HG03565 (cell line): ENCODE measurements at regions not wholly inside any gene's neighbourhood (a gene's known extent, or its start where the extent isn't known, plus 50 kb on each side); places are given as distances from the start of the nearest gene placed in this dataset.
"Not testable (repeated sequence)": the region's sequence is repeated elsewhere in the genome, so short reads cannot be mapped to it uniquely, and the experiment has no call there.

Experiments
- ATAC-seq: cut with Tn5 transposase; IDR thresholded peaks from one replicate; pipeline ENCODE4 v1.9.1; 2021; ENCODE audit warnings: mild to moderate bottlenecking, moderate library complexity; ENCODE audit not compliant: unreplicated experiment

- no peak for ATAC-seq
These were observed 92.0 kb upstream of the KIF26B start for GRCh38 chr1:245062741-245063305.

- ATAC-seq, result not testable (repeated sequence)
These were observed 93.0 kb upstream of the KIF26B start for GRCh38 chr1:245061808-245062207.

DNA sequence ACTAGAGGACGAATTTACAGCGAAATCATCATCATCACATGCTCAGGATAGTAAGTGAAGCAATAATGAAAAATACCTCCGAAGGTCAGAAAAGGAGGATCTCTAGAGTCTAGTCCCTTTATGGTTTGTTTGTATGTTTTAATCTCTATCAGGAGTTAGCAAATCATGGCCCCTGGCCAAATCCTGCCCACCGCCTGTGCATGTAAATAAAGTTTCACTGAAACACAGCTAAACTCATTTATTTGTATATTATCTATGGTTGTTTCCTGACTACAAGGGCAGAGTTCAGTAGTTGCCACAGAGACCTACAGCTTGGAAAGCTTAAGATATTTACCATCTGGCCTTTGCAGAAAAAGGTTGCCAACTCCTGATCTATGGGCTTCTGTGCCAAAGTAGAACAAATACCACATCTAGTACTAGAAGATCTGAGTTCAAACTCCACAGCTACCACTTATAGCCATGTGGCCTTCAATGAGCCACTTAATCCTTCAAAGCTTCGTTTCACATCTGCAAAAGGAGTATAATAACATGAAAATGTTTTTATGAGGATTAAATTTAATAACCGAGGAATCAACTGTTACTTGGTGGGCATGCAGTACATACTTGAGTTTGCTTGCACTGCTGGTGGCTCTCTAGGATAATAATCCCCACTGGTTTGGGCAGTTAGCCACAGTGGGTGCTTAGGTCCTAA is 94.0 kb upstream of the KIF26B start:
- no peak for ATAC-seq

GRCh38 chr1:245059806-245060424 is 94.9 kb upstream of the KIF26B start:
- no peak for ATAC-seq

- no peak for ATAC-seq
These were observed 95.9 kb upstream of the KIF26B start for GRCh38 chr1:245058882-245059281.

GRCh38 chr1:245058436-245058835 is 96.3 kb upstream of the KIF26B start:
- ATAC-seq, result no peak

DNA sequence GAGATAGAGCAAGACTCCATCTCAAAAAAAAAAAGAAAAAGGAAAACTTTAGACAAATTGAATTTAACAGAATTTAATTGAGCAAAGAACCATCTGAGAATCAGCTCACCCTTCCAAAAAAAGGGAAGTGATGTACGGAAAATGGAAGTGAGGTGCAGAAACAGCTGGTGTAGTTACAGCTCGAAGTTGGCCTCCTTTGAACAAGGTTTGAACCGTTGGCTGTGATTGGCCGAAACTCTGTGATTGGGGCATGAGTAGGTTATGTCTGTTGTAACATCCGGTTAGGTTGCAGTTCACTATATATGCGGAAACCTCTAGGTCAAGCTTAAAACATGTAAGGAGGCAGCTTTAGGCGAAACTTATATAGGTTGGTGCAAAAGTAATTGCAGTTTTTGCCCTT is 97.9 kb upstream of the KIF26B start:
- no peak for ATAC-seq

GRCh38 chr1:245056296-245056695 is 98.5 kb upstream of the KIF26B start:
- ATAC-seq, result not testable (repeated sequence)

DNA sequence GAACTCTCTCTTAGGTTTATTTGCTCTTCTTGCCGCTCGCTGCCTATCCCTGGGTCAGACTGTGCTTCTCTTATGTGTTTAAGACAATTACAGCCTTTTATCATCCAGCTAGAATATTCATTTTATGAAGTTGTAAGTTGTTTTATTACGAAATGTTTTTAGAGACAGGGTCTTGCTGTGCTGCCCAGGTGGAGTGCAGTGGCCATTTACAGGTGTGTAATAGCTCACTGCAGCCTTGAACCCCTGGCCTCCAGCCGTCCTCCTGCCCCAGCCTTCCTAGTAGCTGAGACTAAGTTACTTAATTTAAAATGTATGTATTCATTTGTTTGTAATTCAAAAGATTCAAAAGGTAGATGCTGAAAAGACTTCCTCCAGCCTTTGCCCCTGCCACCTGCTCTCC is 99.0 kb upstream of the KIF26B start:
- ATAC-seq, result no peak

DNA sequence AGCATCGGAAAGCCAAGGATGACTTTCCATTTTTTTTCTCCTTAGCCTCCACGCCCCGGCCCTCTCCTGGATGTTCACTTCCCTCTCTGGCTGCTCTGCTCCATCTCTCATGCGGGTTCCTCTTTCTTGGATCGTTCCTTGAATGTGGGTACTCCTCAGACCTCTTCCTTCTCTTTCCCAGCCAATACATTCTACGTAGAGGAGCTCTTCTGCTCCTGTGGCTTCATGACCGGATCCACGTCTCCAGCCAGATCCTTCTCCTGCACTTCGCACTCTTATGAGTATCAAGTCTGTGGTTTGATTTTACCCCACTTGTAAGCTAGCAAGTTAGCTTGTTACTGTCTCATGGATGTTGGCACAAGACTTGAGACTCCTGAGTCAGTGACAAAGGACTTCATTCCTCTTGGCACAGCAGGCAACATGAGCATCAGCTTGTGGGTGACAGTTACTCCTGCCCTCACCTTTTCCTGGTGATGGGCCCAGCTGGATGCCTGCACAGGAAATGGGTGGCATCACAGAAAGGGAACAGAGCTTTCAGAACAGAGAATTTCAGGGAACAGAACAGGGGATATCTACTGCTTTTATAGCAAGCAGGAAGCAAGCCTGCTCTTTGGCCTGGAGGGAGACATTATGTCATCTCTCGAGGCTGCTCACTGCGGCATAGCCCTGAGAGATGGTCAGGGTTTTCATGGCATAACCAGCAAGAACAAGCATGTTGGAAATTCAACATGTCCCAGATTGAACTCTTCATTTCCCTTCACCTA is 100.1 kb upstream of the KIF26B start:
- ATAC-seq, result no peak

- no peak for ATAC-seq
These were observed 100.7 kb upstream of the KIF26B start for GRCh38 chr1:245054105-245054504.

DNA sequence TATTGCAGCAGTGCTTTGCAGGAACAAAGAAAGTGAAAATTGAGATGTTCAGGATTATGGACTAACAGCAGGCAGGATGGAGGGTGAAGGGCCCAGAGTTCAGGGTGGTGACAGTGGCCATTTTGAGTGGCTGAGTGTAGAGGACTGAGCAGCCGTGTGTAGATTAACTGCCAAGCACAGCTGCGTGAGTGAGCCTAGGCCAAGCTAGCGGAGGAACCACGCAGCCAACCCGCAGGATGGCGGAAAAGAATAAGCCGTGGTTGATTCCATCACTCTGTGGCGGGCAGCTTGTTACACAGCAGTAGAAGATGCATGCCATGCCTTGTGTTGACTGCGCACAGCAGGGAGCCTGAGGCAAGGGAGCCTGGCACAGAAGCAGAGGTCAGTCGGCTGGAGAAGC is 102.5 kb upstream of the KIF26B start:
- ATAC-seq, result no peak

DNA sequence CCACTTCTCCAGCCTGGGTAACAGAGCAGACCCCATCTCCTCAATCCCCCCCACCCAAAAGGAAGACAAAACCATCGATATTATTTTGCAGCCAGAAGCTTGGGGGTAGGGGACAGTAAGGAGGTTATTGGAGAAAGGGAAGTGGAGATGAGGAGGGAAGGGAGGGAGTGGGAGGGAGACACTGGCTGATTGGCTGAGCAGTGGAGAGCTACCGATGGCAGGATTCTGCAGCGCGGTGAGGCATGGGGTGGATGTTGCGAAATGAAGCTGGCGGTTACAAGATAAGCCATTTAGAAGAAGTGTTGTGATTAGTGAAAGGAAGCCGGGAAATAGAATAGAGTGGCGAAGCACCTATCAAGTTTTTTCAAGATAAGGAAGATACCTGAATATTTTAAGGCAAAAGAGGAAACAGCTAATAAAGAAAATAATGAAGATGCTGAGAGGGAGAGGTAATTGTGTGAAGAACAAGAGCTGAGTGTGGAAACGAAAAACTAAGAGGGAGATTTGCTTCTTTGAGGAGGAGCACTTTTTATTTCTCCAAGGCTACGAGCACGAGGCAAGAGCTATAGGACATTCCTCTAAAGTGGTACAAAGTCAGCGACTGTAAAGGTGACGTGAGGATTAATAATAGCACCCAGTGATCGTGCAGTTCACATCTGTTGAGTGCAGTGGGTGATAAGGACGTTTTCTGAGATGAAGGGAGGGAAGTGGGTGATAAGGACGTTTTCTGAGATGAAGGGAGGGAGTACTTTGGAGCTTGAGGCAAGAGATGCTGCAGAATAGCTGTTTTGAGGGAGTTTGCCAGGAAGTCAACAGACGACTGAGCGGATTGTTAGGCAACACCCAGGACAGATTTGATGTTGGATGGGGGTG is 103.2 kb upstream of the KIF26B start:
- no peak for ATAC-seq

- ATAC-seq, result no peak
These were observed 108.0 kb upstream of the KIF26B start for GRCh38 chr1:245046769-245047168.

DNA sequence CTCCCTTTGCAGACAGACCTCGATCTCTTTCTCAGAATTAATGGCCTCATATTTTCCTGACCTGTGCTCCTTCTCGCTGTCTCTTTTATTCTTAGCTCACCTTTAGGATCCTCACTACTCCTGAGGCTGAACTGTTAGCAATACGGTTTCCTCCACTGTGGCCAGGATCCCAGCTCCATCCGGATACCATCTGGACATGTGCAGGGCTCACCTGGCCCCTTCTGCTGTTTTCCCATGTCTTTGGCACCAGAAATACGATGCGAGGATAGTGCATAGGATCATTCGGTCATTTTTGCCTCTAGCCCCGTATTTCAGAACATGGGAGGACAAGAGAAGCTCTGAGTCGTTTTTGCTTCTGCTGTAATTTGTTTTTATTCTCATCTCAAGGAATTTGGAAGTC is 108.5 kb upstream of the KIF26B start:
- no peak for ATAC-seq

DNA sequence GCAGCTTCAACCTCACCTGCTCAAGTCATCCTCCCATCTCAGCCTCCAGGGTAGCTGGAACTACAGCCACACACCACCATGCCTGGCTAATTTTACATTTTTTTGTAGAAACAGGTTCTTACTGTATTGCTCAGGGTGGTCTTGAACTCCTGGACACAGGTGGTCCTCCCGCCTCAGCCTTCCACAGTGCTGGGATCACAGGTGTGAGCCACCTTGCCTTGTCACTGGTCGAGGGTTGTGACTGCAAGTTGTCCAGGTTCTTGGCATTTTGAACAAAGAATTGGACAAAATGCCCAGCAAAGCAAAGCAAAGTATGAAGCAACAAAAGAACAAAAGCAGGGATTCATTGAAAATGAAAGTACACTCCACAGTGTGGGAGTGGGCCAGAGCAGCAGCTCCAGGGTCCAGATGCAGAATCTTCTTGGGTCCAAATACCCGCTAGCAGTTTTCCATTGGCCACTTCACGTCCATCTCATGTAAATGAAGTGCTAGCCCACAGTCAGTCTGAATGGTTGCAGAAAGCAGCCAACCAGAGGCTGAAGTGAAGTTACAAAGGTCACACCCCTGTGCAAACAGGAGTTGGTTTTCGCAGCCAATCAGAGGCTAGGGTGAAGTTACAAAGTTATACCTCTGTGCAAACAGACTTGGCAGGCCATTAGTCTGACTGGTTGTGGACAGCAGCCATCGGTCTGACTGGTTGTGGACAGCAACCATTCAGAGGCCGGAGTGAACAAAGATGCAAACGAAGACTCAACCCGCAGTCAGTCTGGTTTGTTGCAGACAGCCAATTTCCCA is 109.5 kb upstream of the KIF26B start:
- no peak for ATAC-seq

DNA sequence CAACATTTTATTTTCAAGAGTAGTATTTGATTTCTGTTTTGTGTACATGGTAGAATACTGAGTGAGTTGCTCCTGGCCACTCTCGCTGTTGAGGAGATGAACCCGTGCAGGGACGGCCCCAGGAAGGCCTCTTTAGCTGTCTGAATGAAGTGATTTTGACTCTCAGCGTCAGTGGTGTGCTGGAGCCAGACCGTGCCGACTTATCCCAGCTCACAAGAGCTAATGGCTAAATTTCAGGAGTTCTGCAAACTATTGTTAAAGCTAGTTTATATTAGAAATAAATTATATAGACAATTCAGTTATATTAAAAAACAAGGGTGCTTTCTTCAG is 111.2 kb upstream of the KIF26B start:
- no peak for ATAC-seq

- ATAC-seq, result no peak
These were observed 113.6 kb upstream of the KIF26B start for GRCh38 chr1:245041058-245041698.

DNA sequence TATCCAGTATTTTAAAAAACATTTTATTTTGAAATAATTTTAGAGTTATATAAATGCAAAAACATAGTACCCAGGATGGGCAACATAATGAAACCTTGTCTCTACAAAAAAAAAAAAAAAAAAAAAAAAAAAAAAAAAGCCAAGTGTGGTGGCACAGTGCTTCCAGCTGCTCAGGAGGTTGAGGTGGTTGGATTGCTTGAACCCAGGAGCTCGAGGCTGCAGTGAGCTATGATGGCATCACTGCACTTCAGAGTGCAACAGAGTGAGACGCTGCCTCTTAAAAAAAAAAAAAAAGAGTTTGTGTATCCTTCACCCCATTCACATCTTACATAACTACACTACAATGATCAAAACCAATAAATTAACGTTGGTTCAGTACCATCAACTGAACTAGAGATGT is 115.6 kb upstream of the KIF26B start:
- ATAC-seq, result no peak

- ATAC-seq, result no peak
These were observed 118.7 kb upstream of the KIF26B start for GRCh38 chr1:245036102-245036501.
